ENCODE measurements at regions not wholly inside any gene's neighbourhood (a gene's known extent, or its start where the extent isn't known, plus 50 kb on each side); places are given as distances from the start of the nearest gene placed in this dataset.
"Not testable (repeated sequence)": the region's sequence is repeated elsewhere in the genome, so short reads cannot be mapped to it uniquely, and the experiment has no call there.

DNA sequence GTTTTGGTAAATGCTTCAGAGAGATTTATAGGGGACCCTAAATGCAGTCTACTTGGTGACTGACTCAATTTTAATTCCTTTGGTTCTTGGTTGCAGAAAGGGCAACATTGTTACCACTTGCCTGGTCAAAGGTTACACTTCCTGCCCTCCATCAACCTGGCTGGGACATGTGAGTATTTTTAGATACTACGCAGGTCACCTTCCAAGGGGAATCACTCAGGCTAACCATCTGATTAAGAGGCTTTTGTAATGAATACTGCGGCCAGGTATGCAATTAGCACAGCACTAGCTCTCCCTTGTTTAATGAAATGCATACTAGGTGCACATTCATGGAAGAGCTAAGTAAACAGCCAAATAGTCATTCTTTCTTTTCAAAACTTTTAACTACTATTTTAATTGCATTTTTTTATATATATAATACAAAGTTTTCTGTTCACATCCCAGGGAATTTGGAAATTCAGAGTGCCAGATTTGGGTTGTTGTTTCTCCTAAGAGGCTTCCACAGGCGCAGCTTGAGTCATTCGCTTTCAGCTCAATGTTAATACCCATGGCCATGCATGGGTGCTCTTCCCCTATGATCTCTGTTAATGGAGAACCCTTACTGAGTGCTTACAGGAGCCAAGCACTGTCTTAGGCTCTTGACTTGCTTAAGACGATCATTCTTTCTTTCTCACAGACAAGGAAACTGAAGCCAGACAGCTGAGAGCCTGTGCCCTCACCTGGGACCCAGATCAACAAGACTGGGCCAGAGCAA, 152.2 kb downstream of the MTX2 start:
- no peak for TF ChIP-seq CTCF (conservative IDR thresholded peaks at IDR 0.05; ENCODE audit: low read depth)

DNA sequence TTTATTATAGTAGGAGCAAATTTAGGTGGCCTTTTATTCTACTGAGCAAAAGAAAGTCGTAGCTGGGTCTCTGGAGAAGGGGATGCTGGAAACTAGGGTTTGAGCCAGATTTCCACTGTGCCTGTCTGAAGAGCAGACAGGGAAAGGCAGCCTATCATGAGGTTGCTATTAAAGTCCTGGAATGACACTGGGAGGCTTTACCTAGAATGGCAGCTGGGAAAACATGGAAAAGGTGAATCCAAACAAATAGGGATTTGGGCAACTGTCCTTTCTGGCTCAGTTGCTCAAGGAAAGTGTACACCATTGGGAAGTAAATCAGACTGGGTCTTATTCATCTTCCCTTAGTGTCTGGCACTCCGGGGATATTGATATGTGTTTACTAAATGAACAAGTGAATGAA, 154.6 kb downstream of the MTX2 start:
- ChIA-PET CTCF (interaction anchor here (0.6 kb wide), 1 partner anchor 284 kb away, joined by 3 read pairs; no protein-coding TSS in a partner anchor), POLR2A (ENCODE audit: low non-redundant PET) (no interaction called here)
- no peak overlapping the region for H3K27ac ChIP-seq
- no peak for DNase-seq (ENCODE audit: low spot score)
- TF ChIP-seq CTCF (conservative IDR thresholded peaks at IDR 0.05; ENCODE audit: low read depth), result no peak

More for the DNA sequence above, 152.2 kb downstream of the MTX2 start:
- no peak for DNase-seq (ENCODE audit: low spot score)
- CTCF ChIA-PET, result interaction anchor here (0.6 kb wide), 1 partner anchor 25 kb away, joined by 3 read pairs; no protein-coding TSS in a partner anchor
- no peak overlapping the region for H3K27ac ChIP-seq
- POLR2A ChIA-PET (ENCODE audit: low non-redundant PET), result no interaction called here

- no peak for TF ChIP-seq CTCF (conservative IDR thresholded peaks at IDR 0.05; ENCODE audit: low read depth)
- CTCF ChIA-PET, result no interaction called here
- no peak for DNase-seq (ENCODE audit: low spot score)
- no peak overlapping the region for H3K27ac ChIP-seq
- POLR2A ChIA-PET (ENCODE audit: low non-redundant PET), result no interaction called here
These were observed 155.5 kb downstream of the MTX2 start for GRCh38 chr2:176424746-176425145.

GRCh38 chr2:176427549-176427948, 158.3 kb downstream of the MTX2 start:
- TF ChIP-seq CTCF (conservative IDR thresholded peaks at IDR 0.05; ENCODE audit: low read depth), result no peak
- CTCF ChIA-PET, result no interaction called here
- H3K27ac ChIP-seq, result no peak overlapping the region
- no peak for DNase-seq (ENCODE audit: low spot score)
- POLR2A ChIA-PET (ENCODE audit: low non-redundant PET), result no interaction called here

GRCh38 chr2:176428944-176429469, 159.8 kb downstream of the MTX2 start:
- H3K27ac ChIP-seq; CTCF ChIA-PET; POLR2A ChIA-PET (ENCODE audit: low non-redundant PET); DNase-seq (ENCODE audit: low spot score): not testable (repeated sequence)

DNA sequence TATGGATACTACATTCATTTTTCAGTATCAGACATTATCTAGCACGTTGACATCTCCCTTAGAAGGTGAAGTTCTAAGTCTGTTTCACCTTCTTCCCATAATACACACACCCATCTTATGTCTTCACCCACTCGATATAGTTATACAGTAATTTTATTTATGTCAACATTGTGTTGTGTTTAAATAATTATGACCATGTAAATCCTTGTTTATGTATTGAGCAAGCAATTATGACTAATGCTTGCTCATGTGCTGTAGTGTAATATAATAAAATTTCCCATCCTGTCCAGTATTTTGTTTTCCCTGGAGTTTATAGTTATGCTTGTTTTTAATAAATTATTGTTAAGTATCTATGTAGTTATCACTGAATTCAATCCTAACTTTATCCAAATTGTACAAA, 163.2 kb downstream of the MTX2 start:
- CTCF ChIA-PET, result interaction anchor here (0.7 kb wide), 1 partner anchor 42 kb away, joined by 3 read pairs; no protein-coding TSS in a partner anchor
- POLR2A ChIA-PET (ENCODE audit: low non-redundant PET), result no interaction called here

More for the DNA sequence above, 163.2 kb downstream of the MTX2 start:
- no peak overlapping the region for H3K27ac ChIP-seq
- peak; percentile 5 for DNase-seq (ENCODE audit: low spot score)
- no peak for TF ChIP-seq CTCF (conservative IDR thresholded peaks at IDR 0.05; ENCODE audit: low read depth)

Measured in RWPE1 (cell line).